ENCODE measurements at regions not wholly inside any gene's neighbourhood (a gene's known extent, or its start where the extent isn't known, plus 50 kb on each side); places are given as distances from the start of the nearest gene placed in this dataset.

- TF ChIP-seq USF1 (CRISPR knock-in tag; IDR thresholded peaks at IDR 0.05) (no peak), ATF6 (CRISPR knock-in tag; IDR thresholded peaks at IDR 0.05) (no peak), E2F4 (CRISPR knock-in tag; IDR thresholded peaks at IDR 0.05; ENCODE audit: borderline replicate concordance, low read depth) (no peak), KAT7 (CRISPR knock-in tag; IDR thresholded peaks at IDR 0.05; ENCODE audit: borderline replicate concordance) (no peak)
Observed at GRCh38 chr2:34280606-34281005, 681.5 kb upstream of the FAM98A start (continued).

GRCh38 chr2:34266908-34267697 lies 668.0 kb upstream of the FAM98A start:
- Mint-ChIP-seq H3K27ac (no peak overlapping the region), H3K9me3 (peaks cover 8% of the 10 kb centered on the region), H3K4me1 (0 out of 2 replicates have a peak, but pooled peaks cover 3% of the 10 kb centered on the region), H3K4me3 (no peak overlapping the region), H3K27me3 (ENCODE audit: low read depth) (no peaks in the 10 kb centered on the region), H3K36me3 (peaks cover 1% of the 10 kb centered on the region; the same call in 1 of the 2 replicates)
- DNase-seq (ENCODE audit: low spot score) = no peak
- CTCF ChIA-PET = no interaction called here
- POLR2A ChIA-PET = interaction anchor here (0.8 kb wide), 1 partner anchor 40 kb away, joined by 3 read pairs; no protein-coding TSS in a partner anchor
- no peak for ATAC-seq
- TF ChIP-seq HMGXB4 (CRISPR knock-in tag; IDR thresholded peaks at IDR 0.05) (no peak), TEAD4 (CRISPR knock-in tag; IDR thresholded peaks at IDR 0.05) (no peak), SMAD3 (CRISPR knock-in tag; IDR thresholded peaks at IDR 0.05; ENCODE audit: borderline replicate concordance) (no peak), ZBTB21 (CRISPR knock-in tag; IDR thresholded peaks at IDR 0.05; ENCODE audit: borderline replicate concordance) (no peak)

- peak; percentile 50 for ATAC-seq
- no peak for DNase-seq (ENCODE audit: low spot score)
- Mint-ChIP-seq H3K4me1 (no peaks in the 10 kb centered on the region), H3K9me3 (peaks cover 30% of the 10 kb centered on the region), H3K27me3 (ENCODE audit: low read depth) (no peaks in the 10 kb centered on the region), H3K36me3 (peaks cover 7% of the 10 kb centered on the region; the same call in 1 of the 2 replicates), H3K27ac (no peak overlapping the region), H3K4me3 (no peak overlapping the region)
- ChIA-PET POLR2A (no interaction called here), CTCF (interaction anchor here (1.1 kb wide), 1 partner anchor 249 kb away, joined by 3 read pairs; no protein-coding TSS in a partner anchor)
- TF ChIP-seq ETV6 (CRISPR knock-in tag; IDR thresholded peaks at IDR 0.05) (no peak), NFATC4 (CRISPR knock-in tag; IDR thresholded peaks at IDR 0.05) (no peak), RELA (CRISPR knock-in tag; IDR thresholded peaks at IDR 0.05; ENCODE audit: borderline replicate concordance) (no peak), OVOL2 (CRISPR knock-in tag; IDR thresholded peaks at IDR 0.05; ENCODE audit: borderline replicate concordance) (no peak), JAZF1 (CRISPR knock-in tag; IDR thresholded peaks at IDR 0.05) (no peak), NR3C1 (CRISPR knock-in tag; conservative IDR thresholded peaks at IDR 0.05; ENCODE audit: low read depth) (no peak), NR2C2 (CRISPR knock-in tag; IDR thresholded peaks at IDR 0.05) (no peak), IRF2 (CRISPR knock-in tag; IDR thresholded peaks at IDR 0.05; ENCODE audit: borderline replicate concordance, low read depth) (no peak), IRF1 (CRISPR knock-in tag; IDR thresholded peaks at IDR 0.05) (no peak), SMAD4 (CRISPR knock-in tag; IDR thresholded peaks at IDR 0.05) (no peak), NFYB (CRISPR knock-in tag; conservative IDR thresholded peaks at IDR 0.05; ENCODE audit: low read depth) (no peak), HMGA2 (CRISPR knock-in tag; IDR thresholded peaks at IDR 0.05) (no peak), ZNF263 (CRISPR knock-in tag; IDR thresholded peaks at IDR 0.05; ENCODE audit: low read depth) (no peak), PRDM15 (CRISPR knock-in tag; IDR thresholded peaks at IDR 0.05) (no peak), CREM (CRISPR knock-in tag; IDR thresholded peaks at IDR 0.05) (no peak)
Observed at GRCh38 chr2:34261701-34262100, 662.6 kb upstream of the FAM98A start.

Measured in WTC11 (cell line).